GM12874 (cell line): ENCODE measurements at regions not wholly inside any gene's neighbourhood (a gene's known extent, or its start where the extent isn't known, plus 50 kb on each side); places are given as distances from the start of the nearest gene placed in this dataset.

Source experiments
- CTCF ChIP-seq: IDR thresholded peaks from 2 replicates; pipeline ENCODE4 v1.5.1; 2011; ENCODE audit warnings: low read depth, mild to moderate bottlenecking, control low read depth, low read length, moderate library complexity; ENCODE audit not compliant: insufficient read depth

- TF ChIP-seq CTCF = no peak
Observed at GRCh38 chr3:106512846-106513245, 644.0 kb upstream of the CBLB start.

GRCh38 chr3:106514431-106514830 is 645.6 kb upstream of the CBLB start:
- no peak for TF ChIP-seq CTCF

- TF ChIP-seq CTCF = no peak
Observed at GRCh38 chr3:106518516-106518915, 649.7 kb upstream of the CBLB start.

- no peak for TF ChIP-seq CTCF
Observed at GRCh38 chr3:106522397-106522796, 653.6 kb upstream of the CBLB start.

- TF ChIP-seq CTCF = no peak
Observed at GRCh38 chr3:106528932-106529331, 660.1 kb upstream of the CBLB start.

- no peak for TF ChIP-seq CTCF
Observed at GRCh38 chr3:106529738-106530137, 660.9 kb upstream of the CBLB start.

- TF ChIP-seq CTCF = no peak
Observed at GRCh38 chr3:106530367-106530766, 661.6 kb upstream of the CBLB start.
